ENCODE measurements at regions not wholly inside any gene's neighbourhood (a gene's known extent, or its start where the extent isn't known, plus 50 kb on each side); places are given as distances from the start of the nearest gene placed in this dataset.

DNA sequence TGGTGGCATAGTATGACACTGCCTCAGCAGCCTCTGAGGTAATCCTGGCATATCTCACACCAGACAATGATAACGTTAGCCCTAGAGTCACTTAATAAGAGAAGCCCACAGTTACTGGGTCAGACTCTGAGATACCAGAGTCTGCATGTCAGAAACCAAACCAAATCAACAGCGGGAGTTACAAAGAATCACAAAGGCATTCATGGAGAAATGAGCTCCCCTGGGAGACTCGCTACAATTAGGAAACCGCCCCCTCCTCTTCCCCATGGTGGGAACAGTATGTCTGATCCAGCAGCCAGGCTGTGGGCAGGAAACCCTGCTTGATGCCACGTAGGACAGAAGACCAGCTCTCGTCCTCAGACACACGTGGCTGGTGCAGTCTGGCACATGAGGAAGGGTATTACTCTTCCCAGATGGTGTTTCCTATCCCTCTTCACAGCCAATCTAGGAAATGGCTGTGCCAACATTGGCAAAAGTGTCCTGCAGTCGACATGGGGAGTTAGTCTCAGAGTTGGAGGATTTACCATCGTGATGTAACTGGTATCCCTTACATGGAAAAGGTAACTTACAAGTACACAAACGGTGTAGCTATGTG lies 485.4 kb downstream of the ZNF608 start:
- no peak for ATAC-seq
- TF ChIP-seq ZFP3 (CRISPR knock-in tag; IDR thresholded peaks at IDR 0.05) (no peak), ZNF565 (CRISPR knock-in tag; conservative IDR thresholded peaks at IDR 0.05; ENCODE audit: low read depth) (no peak), TOX (CRISPR knock-in tag; IDR thresholded peaks at IDR 0.05; ENCODE audit: borderline replicate concordance) (no peak), ZNF8 (CRISPR knock-in tag; IDR thresholded peaks at IDR 0.05) (no peak), SNAI2 (CRISPR knock-in tag; IDR thresholded peaks at IDR 0.05) (no peak), PPARA (CRISPR knock-in tag; IDR thresholded peaks at IDR 0.05; ENCODE audit: borderline replicate concordance) (no peak), TCF4 (CRISPR knock-in tag; IDR thresholded peaks at IDR 0.05; ENCODE audit: borderline replicate concordance) (no peak), OSR1 (CRISPR knock-in tag; IDR thresholded peaks at IDR 0.05) (no peak), ARNTL (CRISPR knock-in tag; IDR thresholded peaks at IDR 0.05; ENCODE audit: borderline replicate concordance, low read depth) (no peak), RARB (CRISPR knock-in tag; IDR thresholded peaks at IDR 0.05) (no peak), GLIS3 (CRISPR knock-in tag; IDR thresholded peaks at IDR 0.05) (no peak), ESRRG (CRISPR knock-in tag; IDR thresholded peaks at IDR 0.05) (no peak), BACH2 (CRISPR knock-in tag; IDR thresholded peaks at IDR 0.05; ENCODE audit: borderline replicate concordance) (no peak), CSDC2 (CRISPR knock-in tag; IDR thresholded peaks at IDR 0.05) (no peak), ZFP30 (CRISPR knock-in tag; IDR thresholded peaks at IDR 0.05) (no peak)
- TF ChIP-seq, protein P1, sequence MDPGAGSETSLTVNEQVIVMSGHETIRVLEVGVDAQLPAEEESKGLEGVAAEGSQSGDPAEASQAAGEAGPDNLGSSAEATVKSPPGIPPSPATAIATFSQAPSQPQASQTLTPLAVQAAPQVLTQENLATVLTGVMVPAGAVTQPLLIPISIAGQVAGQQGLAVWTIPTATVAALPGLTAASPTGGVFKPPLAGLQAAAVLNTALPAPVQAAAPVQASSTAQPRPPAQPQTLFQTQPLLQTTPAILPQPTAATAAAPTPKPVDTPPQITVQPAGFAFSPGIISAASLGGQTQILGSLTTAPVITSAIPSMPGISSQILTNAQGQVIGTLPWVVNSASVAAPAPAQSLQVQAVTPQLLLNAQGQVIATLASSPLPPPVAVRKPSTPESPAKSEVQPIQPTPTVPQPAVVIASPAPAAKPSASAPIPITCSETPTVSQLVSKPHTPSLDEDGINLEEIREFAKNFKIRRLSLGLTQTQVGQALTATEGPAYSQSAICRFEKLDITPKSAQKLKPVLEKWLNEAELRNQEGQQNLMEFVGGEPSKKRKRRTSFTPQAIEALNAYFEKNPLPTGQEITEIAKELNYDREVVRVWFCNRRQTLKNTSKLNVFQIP (CRISPR knock-in tag; IDR thresholded peaks at IDR 0.05; ENCODE audit: borderline replicate concordance, low read depth) = no peak
- TF ChIP-seq, protein P2, sequence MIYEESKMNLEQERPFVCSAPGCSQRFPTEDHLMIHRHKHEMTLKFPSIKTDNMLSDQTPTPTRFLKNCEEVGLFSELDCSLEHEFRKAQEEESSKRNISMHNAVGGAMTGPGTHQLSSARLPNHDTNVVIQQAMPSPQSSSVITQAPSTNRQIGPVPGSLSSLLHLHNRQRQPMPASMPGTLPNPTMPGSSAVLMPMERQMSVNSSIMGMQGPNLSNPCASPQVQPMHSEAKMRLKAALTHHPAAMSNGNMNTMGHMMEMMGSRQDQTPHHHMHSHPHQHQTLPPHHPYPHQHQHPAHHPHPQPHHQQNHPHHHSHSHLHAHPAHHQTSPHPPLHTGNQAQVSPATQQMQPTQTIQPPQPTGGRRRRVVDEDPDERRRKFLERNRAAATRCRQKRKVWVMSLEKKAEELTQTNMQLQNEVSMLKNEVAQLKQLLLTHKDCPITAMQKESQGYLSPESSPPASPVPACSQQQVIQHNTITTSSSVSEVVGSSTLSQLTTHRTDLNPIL (CRISPR knock-in tag; IDR thresholded peaks at IDR 0.05; ENCODE audit: low read depth) = no peak
- TF ChIP-seq, protein P3, sequence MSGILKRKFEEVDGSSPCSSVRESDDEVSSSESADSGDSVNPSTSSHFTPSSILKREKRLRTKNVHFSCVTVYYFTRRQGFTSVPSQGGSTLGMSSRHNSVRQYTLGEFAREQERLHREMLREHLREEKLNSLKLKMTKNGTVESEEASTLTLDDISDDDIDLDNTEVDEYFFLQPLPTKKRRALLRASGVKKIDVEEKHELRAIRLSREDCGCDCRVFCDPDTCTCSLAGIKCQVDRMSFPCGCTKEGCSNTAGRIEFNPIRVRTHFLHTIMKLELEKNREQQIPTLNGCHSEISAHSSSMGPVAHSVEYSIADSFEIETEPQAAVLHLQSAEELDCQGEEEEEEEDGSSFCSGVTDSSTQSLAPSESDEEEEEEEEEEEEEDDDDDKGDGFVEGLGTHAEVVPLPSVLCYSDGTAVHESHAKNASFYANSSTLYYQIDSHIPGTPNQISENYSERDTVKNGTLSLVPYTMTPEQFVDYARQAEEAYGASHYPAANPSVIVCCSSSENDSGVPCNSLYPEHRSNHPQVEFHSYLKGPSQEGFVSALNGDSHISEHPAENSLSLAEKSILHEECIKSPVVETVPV (CRISPR knock-in tag; IDR thresholded peaks at IDR 0.05) = no peak
- TF ChIP-seq, protein P4, sequence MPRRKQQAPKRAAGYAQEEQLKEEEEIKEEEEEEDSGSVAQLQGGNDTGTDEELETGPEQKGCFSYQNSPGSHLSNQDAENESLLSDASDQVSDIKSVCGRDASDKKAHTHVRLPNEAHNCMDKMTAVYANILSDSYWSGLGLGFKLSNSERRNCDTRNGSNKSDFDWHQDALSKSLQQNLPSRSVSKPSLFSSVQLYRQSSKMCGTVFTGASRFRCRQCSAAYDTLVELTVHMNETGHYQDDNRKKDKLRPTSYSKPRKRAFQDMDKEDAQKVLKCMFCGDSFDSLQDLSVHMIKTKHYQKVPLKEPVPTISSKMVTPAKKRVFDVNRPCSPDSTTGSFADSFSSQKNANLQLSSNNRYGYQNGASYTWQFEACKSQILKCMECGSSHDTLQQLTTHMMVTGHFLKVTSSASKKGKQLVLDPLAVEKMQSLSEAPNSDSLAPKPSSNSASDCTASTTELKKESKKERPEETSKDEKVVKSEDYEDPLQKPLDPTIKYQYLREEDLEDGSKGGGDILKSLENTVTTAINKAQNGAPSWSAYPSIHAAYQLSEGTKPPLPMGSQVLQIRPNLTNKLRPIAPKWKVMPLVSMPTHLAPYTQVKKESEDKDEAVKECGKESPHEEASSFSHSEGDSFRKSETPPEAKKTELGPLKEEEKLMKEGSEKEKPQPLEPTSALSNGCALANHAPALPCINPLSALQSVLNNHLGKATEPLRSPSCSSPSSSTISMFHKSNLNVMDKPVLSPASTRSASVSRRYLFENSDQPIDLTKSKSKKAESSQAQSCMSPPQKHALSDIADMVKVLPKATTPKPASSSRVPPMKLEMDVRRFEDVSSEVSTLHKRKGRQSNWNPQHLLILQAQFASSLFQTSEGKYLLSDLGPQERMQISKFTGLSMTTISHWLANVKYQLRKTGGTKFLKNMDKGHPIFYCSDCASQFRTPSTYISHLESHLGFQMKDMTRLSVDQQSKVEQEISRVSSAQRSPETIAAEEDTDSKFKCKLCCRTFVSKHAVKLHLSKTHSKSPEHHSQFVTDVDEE (CRISPR knock-in tag; IDR thresholded peaks at IDR 0.05) = no peak
- TF ChIP-seq, protein P5, sequence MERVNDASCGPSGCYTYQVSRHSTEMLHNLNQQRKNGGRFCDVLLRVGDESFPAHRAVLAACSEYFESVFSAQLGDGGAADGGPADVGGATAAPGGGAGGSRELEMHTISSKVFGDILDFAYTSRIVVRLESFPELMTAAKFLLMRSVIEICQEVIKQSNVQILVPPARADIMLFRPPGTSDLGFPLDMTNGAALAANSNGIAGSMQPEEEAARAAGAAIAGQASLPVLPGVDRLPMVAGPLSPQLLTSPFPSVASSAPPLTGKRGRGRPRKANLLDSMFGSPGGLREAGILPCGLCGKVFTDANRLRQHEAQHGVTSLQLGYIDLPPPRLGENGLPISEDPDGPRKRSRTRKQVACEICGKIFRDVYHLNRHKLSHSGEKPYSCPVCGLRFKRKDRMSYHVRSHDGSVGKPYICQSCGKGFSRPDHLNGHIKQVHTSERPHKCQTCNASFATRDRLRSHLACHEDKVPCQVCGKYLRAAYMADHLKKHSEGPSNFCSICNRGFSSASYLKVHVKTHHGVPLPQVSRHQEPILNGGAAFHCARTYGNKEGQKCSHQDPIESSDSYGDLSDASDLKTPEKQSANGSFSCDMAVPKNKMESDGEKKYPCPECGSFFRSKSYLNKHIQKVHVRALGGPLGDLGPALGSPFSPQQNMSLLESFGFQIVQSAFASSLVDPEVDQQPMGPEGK (CRISPR knock-in tag; IDR thresholded peaks at IDR 0.05; ENCODE audit: borderline replicate concordance) = no peak

DNA sequence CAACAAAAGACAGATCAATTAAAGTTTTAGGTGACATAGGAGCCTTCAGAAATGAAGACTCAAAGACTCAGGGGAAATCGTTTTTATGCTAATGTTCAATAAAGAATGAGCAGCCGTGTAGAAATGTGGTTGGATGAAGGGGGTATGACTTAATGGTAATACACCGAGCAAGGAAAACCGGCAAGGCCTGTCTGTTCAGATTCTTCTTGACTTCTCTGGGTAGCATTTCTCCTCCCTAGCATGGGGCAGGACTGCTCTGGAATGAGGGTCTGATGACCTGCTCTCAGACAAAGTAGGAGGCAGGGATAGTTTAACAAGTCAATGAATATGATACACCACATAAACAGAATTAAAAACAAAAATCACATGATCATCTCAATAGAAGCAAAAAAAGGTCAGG lies 487.4 kb downstream of the ZNF608 start:
- no peak for ATAC-seq
- TF ChIP-seq, protein P1 (CRISPR knock-in tag; IDR thresholded peaks at IDR 0.05; ENCODE audit: borderline replicate concordance, low read depth) = no peak
- no peak for TF ChIP-seq ZNF8 (CRISPR knock-in tag; IDR thresholded peaks at IDR 0.05)
- TF ChIP-seq, protein P3 (CRISPR knock-in tag; IDR thresholded peaks at IDR 0.05) = no peak
- no peak for TF ChIP-seq TOX (CRISPR knock-in tag; IDR thresholded peaks at IDR 0.05; ENCODE audit: borderline replicate concordance)
- TF ChIP-seq, protein P2 (CRISPR knock-in tag; IDR thresholded peaks at IDR 0.05; ENCODE audit: low read depth) = no peak
- TF ChIP-seq ARNTL (CRISPR knock-in tag; IDR thresholded peaks at IDR 0.05; ENCODE audit: borderline replicate concordance, low read depth) = no peak
- no peak for TF ChIP-seq ZFP3 (CRISPR knock-in tag; IDR thresholded peaks at IDR 0.05)
- TF ChIP-seq, protein P4 (CRISPR knock-in tag; IDR thresholded peaks at IDR 0.05) = no peak
